Stimulated activated effector memory CD8-positive, alpha-beta T cell treated with anti-CD3 and anti-CD28 coated beads, Interleukin-12 subunit alpha, Interleukin-12 subunit beta, amount 100 ng/mL, for 72 hours (primary cell): ENCODE measurements at regions not wholly inside any gene's neighbourhood (a gene's known extent, or its start where the extent isn't known, plus 50 kb on each side); places are given as distances from the start of the nearest gene placed in this dataset.
"Not testable (repeated sequence)": the region's sequence is repeated elsewhere in the genome, so short reads cannot be mapped to it uniquely, and the experiment has no call there.

Experiments used
- ATAC-seq: fragments of 150-1000 bp; cut with Tn5 transposase; 2 replicates; pipeline ENCODE4 v1.10.0; 2021
- DNase-seq, 2 donors: peaks; one replicate each; pipeline ENCODE4 v3.0.0; 2021 to 2022; ENCODE audit warnings: low spot score in 2 of 2
- H3K27ac Mint-ChIP-seq: one replicate; pipeline ENCODE4 v1.8.0; 2022; ENCODE audit warnings: mild to moderate bottlenecking, mixed read lengths
- H3K36me3 Mint-ChIP-seq: one replicate; pipeline ENCODE4 v1.8.0; 2022; ENCODE audit warnings: mild to moderate bottlenecking, mixed read lengths
- H3K4me1 Mint-ChIP-seq: one replicate; pipeline ENCODE4 v1.8.0; 2022; ENCODE audit warnings: mixed read lengths
- H3K4me3 Mint-ChIP-seq: one replicate; pipeline ENCODE4 v1.8.0; 2022; ENCODE audit warnings: mild to moderate bottlenecking, mixed read lengths
- H3K9me3 Mint-ChIP-seq: one replicate; pipeline ENCODE4 v1.8.0; 2022; ENCODE audit warnings: mixed read lengths

DNA sequence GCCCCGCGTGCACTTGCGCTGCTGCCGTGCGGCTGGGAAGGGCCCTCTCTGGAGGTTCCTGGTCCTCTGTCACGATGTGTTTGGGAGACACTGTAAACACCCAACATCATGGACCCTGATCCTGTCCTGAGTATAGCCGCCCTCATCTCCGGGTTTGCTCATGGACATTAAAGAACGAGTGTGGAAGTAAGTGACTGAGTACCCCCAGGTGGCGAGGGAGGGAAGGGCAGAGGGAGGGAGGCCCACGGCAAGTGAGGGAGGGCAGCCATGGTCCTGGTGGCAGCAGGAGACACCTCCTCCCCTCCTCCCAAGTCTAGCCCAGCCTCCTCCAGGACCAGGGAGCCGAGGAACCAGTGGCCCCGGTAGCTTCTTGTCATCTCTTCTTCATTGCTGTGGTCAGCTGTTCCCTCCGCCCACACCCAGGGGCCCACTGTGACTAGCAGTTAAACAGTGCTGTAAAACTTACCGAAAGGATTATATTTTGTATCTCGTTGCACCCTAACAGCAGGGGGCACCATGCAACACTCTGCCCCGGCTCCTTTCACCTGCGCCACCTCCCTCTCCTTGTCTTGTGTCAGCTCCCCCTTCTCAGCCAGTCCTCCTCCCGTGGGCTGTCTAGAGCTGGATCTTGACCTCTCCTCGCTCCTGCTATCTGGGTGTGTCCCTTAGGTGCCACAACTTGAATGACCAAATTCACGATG is 566.5 kb upstream of the B3GAT1 start:
- Mint-ChIP-seq H3K36me3 (no peaks in the 10 kb centered on the region), H3K4me3 (no peak overlapping the region), H3K4me1 (no peaks in the 10 kb centered on the region), H3K27ac (no peak overlapping the region), H3K9me3 (no peaks in the 10 kb centered on the region)
- DNase-seq (no peak), ATAC-seq (no peak)

DNA sequence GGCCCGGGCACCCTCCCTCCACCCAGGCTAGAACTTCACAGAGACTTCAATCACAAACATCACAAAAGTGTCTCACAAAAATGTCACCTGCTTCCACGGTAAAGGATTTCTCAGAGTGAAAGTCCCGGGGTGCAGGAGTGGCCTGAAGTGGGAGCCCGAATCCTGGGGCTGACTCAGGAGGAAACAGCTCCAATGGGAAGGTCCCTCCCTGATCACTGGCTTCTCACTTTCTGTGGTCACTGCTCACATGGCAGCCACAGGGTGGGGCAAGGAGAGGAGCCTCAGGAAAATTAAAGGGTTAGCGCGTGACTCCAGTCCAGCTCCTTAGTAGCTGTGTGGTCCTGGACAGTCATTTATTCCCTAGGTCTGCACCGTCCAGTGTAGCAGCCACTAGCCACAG is 564.5 kb upstream of the B3GAT1 start:
- Mint-ChIP-seq H3K4me1 (no peaks in the 10 kb centered on the region), H3K9me3 (no peaks in the 10 kb centered on the region), H3K27ac (no peak overlapping the region), H3K4me3 (no peak overlapping the region), H3K36me3 (no peaks in the 10 kb centered on the region)
- DNase-seq (no peak), ATAC-seq (no peak)

DNA sequence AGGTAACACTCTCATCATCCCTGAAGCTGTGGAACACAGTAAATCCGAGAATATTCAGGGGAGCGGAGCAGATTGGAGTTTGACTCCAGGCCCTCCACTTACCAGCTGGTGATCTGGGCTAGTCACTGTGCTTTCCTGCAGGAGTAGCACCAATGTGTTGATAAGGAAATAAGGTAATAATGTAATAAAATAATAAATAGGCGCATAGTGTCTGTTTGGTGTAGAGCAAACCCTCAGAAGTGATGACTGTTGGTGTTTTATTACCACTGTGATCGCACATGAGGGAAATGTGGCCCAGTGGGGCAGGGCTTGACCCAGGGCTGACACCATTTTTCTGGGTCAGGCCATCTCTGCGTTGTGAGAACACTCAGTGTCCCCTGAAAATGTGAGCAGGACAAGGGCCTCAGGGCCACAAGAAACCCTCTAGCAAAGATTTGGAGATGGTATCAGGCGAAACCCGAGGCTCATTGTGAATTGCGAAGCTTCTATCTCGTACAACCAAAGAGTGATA is 563.9 kb upstream of the B3GAT1 start:
- Mint-ChIP-seq H3K4me1 (no peaks in the 10 kb centered on the region), H3K27ac (no peak overlapping the region), H3K9me3 (no peaks in the 10 kb centered on the region), H3K36me3 (no peaks in the 10 kb centered on the region), H3K4me3 (no peak overlapping the region)
- DNase-seq (no peak), ATAC-seq (no peak)

DNA sequence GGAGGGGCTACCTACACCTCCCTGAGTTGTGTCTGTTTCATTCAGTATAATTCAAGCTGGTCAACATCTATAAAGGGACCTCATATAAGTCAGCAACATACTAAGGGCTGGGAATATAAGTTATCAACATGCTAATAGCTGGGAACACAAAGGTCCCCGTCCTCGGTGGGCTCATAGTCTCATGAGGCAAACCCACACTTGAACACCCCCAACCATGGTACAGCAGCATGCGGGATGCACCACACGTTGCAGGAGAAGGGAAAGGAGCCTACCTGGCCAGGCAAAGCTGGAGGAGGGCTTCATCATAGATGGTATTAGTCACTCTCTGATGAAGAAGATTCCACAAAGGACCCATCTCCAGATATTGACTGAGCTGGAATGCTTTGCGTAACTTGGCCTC is 561.8 kb upstream of the B3GAT1 start:
- H3K27ac Mint-ChIP-seq: no peak overlapping the region
- ATAC-seq: no peak
- no peaks in the 10 kb centered on the region for H3K36me3 Mint-ChIP-seq
- H3K9me3 Mint-ChIP-seq: no peaks in the 10 kb centered on the region
- H3K4me1 Mint-ChIP-seq: no peaks in the 10 kb centered on the region
- no peak overlapping the region for H3K4me3 Mint-ChIP-seq
- no peak for DNase-seq

DNA sequence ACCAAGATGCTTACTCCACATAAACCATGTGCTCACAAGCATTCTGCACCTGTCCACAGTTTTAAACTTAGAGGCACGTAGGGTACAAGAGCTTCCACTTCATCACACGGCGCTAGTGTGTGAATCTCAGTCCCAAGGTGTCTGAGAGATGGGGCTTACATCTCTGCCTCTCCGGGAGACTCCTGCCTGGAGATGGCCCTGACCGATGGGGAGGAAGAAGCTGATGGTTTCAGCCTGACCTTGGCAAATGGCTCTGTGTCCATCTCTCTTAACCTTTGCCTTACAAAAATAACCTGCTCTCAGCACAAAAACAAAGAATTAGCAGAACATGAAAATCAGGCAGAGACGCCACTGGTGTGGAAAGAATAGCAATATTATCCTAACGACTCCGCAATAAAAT is 559.3 kb upstream of the B3GAT1 start:
- no peak for ATAC-seq

DNA sequence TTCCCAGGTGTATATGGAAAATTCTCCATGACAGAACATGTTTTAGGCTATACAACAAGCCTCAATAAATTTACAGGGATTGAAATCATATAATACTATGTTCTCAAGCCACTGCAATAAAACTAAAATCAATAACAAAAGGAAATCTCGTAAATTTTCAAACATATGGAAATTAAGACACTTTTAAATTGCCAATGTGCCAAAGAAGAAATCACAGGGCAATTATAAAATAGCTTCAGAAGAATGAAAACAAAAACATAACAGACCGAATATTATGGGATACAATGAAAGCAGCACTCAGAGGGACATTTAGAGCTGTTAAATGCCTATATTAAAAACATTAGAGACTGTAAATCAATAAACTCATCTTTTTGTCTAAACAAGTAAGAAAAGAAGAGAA is 555.7 kb upstream of the B3GAT1 start:
- H3K9me3 Mint-ChIP-seq: no peaks in the 10 kb centered on the region
- no peak overlapping the region for H3K4me3 Mint-ChIP-seq
- H3K36me3 Mint-ChIP-seq: no peaks in the 10 kb centered on the region
- no peak overlapping the region for H3K27ac Mint-ChIP-seq
- H3K4me1 Mint-ChIP-seq: no peaks in the 10 kb centered on the region
- ATAC-seq: no peak
- DNase-seq: no peak

More for the DNA sequence above, 559.3 kb upstream of the B3GAT1 start:
- Mint-ChIP-seq H3K36me3 (no peaks in the 10 kb centered on the region), H3K4me1 (no peaks in the 10 kb centered on the region), H3K27ac (no peak overlapping the region), H3K4me3 (no peak overlapping the region), H3K9me3 (no peaks in the 10 kb centered on the region)
- no peak for DNase-seq

DNA sequence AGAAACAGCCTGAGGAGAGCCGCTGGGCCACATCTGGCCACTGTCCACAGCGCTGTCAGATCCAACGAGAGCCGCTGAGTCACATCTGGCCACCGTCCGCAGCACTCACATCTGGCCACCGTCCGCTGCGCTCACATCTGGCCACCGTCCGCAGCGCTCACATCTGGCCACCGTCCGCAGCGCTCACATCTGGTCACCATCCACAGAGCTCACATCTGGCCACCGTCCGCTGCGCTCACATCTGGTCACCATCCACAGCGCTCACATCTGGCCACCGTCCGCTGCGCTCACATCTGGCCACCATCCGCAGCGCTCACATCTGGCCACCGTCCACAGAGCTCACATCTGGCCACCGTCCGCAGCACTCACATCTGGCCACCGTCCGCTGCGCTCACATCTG is 549.3 kb upstream of the B3GAT1 start:
- not testable (repeated sequence) for H3K36me3 Mint-ChIP-seq, ATAC-seq, H3K4me1 Mint-ChIP-seq, DNase-seq, H3K4me3 Mint-ChIP-seq, H3K9me3 Mint-ChIP-seq, H3K27ac Mint-ChIP-seq

DNA sequence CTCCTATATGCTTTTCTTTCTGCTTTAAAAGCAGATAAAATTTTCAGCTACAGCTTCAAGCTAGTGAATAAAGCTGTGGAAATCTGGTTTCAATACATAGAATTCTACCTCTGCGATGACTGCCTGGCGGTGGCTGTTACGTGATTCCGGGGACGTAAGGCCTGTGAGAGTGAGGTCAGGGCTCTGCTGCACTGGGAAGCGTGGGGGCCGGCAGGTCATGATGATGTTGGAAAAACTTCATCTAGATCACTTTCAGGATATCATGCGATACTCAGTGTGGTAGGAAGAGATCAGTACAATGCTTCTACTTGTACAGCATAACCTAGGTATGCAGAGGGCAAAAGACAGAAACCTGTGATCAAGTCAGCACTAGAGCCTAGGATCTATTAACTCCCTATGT is 546.8 kb upstream of the B3GAT1 start:
- no peaks in the 10 kb centered on the region for H3K36me3 Mint-ChIP-seq
- ATAC-seq: no peak
- H3K4me3 Mint-ChIP-seq: no peak overlapping the region
- H3K27ac Mint-ChIP-seq: no peak overlapping the region
- no peaks in the 10 kb centered on the region for H3K4me1 Mint-ChIP-seq
- H3K9me3 Mint-ChIP-seq: no peaks in the 10 kb centered on the region
- no peak for DNase-seq

DNA sequence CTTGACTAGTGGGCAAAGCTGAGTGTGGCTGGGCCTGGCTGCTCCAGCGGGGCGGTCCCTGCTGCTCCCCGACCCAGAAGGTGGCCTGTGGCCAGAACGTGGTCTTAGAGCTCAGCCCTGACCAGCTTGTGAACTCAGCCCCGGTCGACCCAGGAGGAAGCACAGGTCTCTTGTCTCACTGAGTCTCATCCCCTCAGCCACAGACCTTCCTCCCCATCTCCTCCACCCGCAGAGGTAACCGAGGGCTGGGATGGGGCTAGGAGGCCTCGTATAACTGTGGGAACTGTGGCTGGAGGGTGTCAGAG is 546.2 kb upstream of the B3GAT1 start:
- ATAC-seq: no peak
- DNase-seq: no peak
- Mint-ChIP-seq H3K27ac (no peak overlapping the region), H3K4me3 (no peak overlapping the region), H3K36me3 (no peaks in the 10 kb centered on the region), H3K9me3 (no peaks in the 10 kb centered on the region), H3K4me1 (no peaks in the 10 kb centered on the region)

DNA sequence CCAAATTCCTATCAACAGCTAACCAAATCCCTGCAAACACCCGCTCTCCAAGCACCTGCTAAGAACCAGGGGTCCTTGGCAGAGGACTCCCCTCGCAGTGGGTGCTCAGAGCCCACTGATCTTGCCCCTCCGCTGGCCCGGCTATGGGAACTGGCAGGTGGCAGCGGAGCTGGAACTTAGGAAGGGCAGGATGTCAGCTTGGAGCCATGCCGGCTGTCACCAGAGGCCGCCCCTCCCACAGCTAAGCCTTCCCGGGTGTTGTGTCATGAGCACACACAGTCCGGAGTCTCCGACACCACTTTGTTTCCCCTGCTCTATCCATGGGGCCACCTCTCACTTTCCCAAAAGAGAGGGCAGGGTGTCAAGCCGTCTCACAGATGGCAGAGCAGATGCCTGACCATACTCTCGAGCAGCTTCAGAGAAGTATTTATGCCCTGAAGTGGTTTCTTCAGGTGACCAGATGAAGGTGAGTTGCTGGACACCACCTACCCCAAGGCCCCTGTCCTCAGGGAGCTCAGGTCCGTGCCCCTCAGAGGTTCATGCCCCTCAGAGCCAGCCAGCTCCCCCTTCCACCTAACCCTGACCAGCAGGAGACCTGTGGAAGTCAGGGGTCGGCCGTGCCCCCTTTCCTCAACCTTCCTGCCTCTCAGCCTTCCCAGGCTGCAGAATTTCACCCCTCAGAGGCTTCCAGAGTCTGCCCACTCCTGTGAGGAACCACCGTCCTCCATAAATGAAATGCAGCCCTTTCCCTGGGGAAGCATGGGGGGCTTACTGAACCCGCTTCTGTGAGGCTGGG is 545.7 kb upstream of the B3GAT1 start:
- no peak overlapping the region for H3K4me3 Mint-ChIP-seq
- DNase-seq (no peak), ATAC-seq (no peak)
- H3K4me1 Mint-ChIP-seq: no peaks in the 10 kb centered on the region
- H3K9me3 Mint-ChIP-seq: no peaks in the 10 kb centered on the region
- H3K27ac Mint-ChIP-seq: no peak overlapping the region
- no peaks in the 10 kb centered on the region for H3K36me3 Mint-ChIP-seq

DNA sequence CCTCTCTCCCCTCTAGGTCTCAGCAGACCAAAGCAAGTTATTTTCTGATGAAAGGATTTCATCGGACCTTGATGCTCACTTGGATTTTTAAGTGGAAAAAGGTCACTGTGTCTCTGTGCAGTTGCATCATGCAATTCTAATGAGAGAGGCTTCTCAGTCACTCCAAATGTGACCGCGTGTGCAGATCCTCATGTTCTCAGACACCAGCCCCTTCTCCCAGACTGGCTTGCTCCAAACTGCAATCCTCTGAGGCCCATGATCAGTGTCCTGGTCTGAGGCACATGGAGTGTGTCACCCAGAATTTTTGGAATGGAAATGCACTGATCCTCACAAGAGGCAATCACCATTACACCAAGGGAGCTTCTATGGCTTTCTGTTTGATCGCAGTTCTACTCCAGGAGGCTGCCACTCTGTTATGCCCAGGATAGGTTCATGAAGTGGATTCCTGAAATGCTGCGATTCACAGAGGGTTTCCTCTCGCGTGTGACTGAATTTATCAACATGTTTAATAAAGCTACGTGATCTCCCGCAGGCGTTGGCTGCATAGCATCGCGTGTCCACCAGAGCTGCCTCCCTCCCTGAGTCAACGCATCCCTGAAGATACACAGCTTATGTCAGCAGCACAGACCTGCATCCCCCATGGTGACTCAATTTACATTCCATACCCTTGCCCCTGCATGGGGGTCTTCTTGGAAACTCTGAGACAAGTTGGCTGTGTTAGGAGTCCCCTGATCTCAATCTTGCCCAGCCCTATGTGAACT is 544.6 kb upstream of the B3GAT1 start:
- DNase-seq: no peak
- H3K36me3 Mint-ChIP-seq: no peaks in the 10 kb centered on the region
- H3K4me3 Mint-ChIP-seq: no peak overlapping the region
- no peaks in the 10 kb centered on the region for H3K9me3 Mint-ChIP-seq
- H3K4me1 Mint-ChIP-seq: no peaks in the 10 kb centered on the region
- H3K27ac Mint-ChIP-seq: no peak overlapping the region
- no peak for ATAC-seq

DNA sequence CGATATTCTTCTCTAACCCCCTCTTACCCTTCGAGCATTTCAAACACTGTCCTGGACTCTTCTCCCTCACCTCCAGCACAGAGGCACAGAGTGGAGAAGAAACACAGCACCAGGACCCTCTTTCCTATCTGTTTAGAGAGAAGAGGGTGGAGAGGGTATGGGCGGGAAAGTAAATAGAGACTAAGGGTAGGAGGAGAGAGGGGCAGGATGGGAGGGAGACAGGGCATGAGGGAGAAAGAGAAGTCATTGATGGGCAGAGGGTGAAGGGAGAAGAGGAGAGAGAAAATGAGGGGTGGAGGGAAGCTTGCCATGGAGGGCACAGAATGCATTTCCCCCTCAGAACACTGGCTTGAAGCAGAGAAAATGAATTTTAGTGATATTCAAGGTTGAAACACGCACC is 543.9 kb upstream of the B3GAT1 start:
- H3K4me1 Mint-ChIP-seq, ATAC-seq, DNase-seq, H3K4me3 Mint-ChIP-seq, H3K27ac Mint-ChIP-seq, H3K9me3 Mint-ChIP-seq, H3K36me3 Mint-ChIP-seq: not testable (repeated sequence)

DNA sequence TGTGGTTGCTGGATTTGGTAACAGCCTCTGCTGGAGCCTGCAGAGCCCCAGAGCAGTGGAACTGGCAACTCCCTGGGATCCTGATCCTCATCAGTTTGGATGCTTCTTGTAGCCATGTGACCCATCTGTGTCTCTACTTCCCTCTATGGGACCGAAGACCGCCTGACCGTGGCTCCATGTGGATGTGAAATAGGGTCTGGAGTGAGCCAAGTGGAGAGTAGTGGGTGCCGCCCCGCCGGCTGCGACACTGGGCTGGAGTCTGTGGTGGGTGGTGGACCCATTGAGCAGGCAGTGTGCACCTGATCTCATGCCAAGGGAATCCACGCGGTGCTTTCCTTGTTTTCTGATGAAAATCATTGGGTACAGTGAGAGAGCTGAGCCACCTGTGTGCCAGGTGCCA is 543.2 kb upstream of the B3GAT1 start:
- H3K36me3 Mint-ChIP-seq: no peaks in the 10 kb centered on the region

DNA sequence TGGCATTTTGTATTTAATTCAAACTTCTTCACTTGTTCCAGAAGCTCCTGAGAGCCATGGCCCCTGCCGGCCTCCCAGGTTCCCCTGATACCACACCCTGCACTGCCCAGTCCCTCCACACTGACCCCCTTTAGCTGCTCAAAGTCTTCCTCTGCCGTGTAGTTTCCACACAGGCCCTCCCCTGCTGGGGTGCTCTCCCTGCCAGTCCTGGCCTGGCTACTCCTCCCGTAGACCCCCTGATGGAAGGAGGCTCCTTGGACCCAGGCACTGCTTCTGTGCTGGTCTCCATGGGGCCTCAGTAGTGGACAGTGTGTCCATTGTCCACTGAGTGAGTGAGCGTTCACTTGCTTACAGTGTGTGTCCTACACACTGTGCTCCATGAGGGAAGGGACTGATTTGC is 542.4 kb upstream of the B3GAT1 start:
- ATAC-seq: peak; percentile 29
- not testable (repeated sequence) for DNase-seq, H3K27ac Mint-ChIP-seq, H3K4me3 Mint-ChIP-seq, H3K9me3 Mint-ChIP-seq, H3K4me1 Mint-ChIP-seq, H3K36me3 Mint-ChIP-seq

More for the DNA sequence above, 543.2 kb upstream of the B3GAT1 start:
- Mint-ChIP-seq H3K4me1 (no peaks in the 10 kb centered on the region), H3K4me3 (no peak overlapping the region), H3K27ac (no peak overlapping the region), H3K9me3 (no peaks in the 10 kb centered on the region)
- DNase-seq (no peak), ATAC-seq (no peak)

DNA sequence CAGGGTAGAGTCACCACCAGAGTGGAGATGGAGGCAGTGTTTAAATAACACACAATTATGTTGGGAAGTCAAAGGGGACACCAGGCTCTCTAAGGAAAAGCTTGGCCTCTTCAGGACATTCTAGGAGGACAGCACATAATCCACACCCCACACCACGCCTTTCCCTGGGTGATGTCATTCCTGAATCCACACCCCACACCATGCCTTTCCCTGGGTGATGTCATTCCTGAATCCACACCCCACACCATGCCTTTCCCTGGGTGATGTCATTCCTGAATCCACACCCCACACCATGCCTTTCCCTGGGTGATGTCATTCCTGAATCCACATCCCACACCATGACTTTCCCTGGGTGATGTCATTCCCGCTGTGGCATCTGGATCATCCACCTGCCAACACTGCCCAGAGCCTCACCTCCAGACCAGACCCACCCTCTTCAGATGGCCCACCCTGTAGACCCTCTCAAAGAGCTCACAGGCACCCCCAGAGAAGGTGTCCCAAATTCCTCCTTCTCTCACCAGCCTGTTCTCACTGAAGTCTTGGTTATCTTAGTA is 541.5 kb upstream of the B3GAT1 start:
- not testable (repeated sequence) for ATAC-seq, H3K27ac Mint-ChIP-seq, H3K4me3 Mint-ChIP-seq, H3K9me3 Mint-ChIP-seq, H3K36me3 Mint-ChIP-seq, H3K4me1 Mint-ChIP-seq
- DNase-seq: peak in 1 of 2 donors; percentile 35
